ENCODE measurements at regions not wholly inside any gene's neighbourhood (a gene's known extent, or its start where the extent isn't known, plus 50 kb on each side); places are given as distances from the start of the nearest gene placed in this dataset.

- Histone ChIP-seq H3K36me3 (replicated peaks in 1 of 2; ENCODE audit: control insufficient read depth in 1 of 2, insufficient read depth in 2 of 2, low read length in 1 of 2) (no peaks in the 10 kb centered on the region), H3K9ac (no peak overlapping the region), H3K4me1 (ENCODE audit: control insufficient read depth in 1 of 2, insufficient read depth in 2 of 2, low read depth in 1 of 2, low read length in 1 of 2) (no peaks in the 10 kb centered on the region; a peak in 1 of 4 replicates), H3K9me3 (no peaks in the 10 kb centered on the region), H4K20me1 (ENCODE audit: insufficient read depth) (no peaks in the 10 kb centered on the region), H3K4me2 (no peak overlapping the region), H3K79me2 (ENCODE audit: insufficient read depth) (no peaks in the 10 kb centered on the region), H3F3A (replicated peaks; ENCODE audit: insufficient read depth) (no peaks in the 10 kb centered on the region), H3K4me3 (ENCODE audit: low read depth in 2 of 2, low read length in 1 of 2) (no peak overlapping the region), H2AFZ (ENCODE audit: low read depth) (no peak overlapping the region), H3K9me2 (no peaks in the 10 kb centered on the region), H3K27ac (ENCODE audit: low read depth in 2 of 2, low read length in 1 of 2) (no peak overlapping the region), H3K27me3 (ENCODE audit: insufficient read depth) (no peaks in the 10 kb centered on the region)
- WGBS (ENCODE audit: low lambda C conversion rate): 24% methylated on average over 3 of the region's 3 CpGs
- CTCF ChIA-PET: no interaction called here
- TF ChIP-seq NRF1 (IDR thresholded peaks at IDR 0.05; ENCODE audit: low read depth, low read length) (no peak), CTCF (IDR thresholded peaks at IDR 0.05) (no peak), TCF12 (IDR thresholded peaks at IDR 0.05) (peak; percentile 27; the same call in 1 of the 2 replicates), POLR2AphosphoS5 (IDR thresholded peaks at IDR 0.05; ENCODE audit: low read depth, low read length) (no peak), MEF2A (IDR thresholded peaks at IDR 0.05; ENCODE audit: borderline replicate concordance, low read depth) (no peak)
- POLR2A ChIA-PET: no interaction called here
- no peak for DNase-seq
Measured at GRCh38 chrX:39527025-39527424, 570.7 kb downstream of the BCOR start.

- no peak for DNase-seq
- Histone ChIP-seq H3K4me1 (ENCODE audit: control insufficient read depth in 1 of 2, insufficient read depth in 2 of 2, low read depth in 1 of 2, low read length in 1 of 2) (no peaks in the 10 kb centered on the region; a peak in 1 of 4 replicates), H3K27me3 (ENCODE audit: insufficient read depth) (peaks cover 4% of the 10 kb centered on the region; the same call in 1 of the 2 replicates), H3K79me2 (ENCODE audit: insufficient read depth) (no peaks in the 10 kb centered on the region), H3K9me2 (no peaks in the 10 kb centered on the region), H3K36me3 (replicated peaks in 1 of 2; ENCODE audit: control insufficient read depth in 1 of 2, insufficient read depth in 2 of 2, low read length in 1 of 2) (no peaks in the 10 kb centered on the region), H3F3A (replicated peaks; ENCODE audit: insufficient read depth) (no peaks in the 10 kb centered on the region), H4K20me1 (ENCODE audit: insufficient read depth) (no peaks in the 10 kb centered on the region), H3K9me3 (no peaks in the 10 kb centered on the region), H3K27ac (ENCODE audit: low read depth in 2 of 2, low read length in 1 of 2) (no peak overlapping the region), H3K4me3 (ENCODE audit: low read depth in 2 of 2, low read length in 1 of 2) (no peak overlapping the region), H3K9ac (no peak overlapping the region), H2AFZ (ENCODE audit: low read depth) (no peak overlapping the region), H3K4me2 (no peak overlapping the region)
- TF ChIP-seq USF2 (IDR thresholded peaks at IDR 0.05; ENCODE audit: borderline replicate concordance, low read depth, low read length): no peak
- no peak for TF ChIP-seq RFX5 (IDR thresholded peaks at IDR 0.05; ENCODE audit: low read length)
- TF ChIP-seq TAF1 (IDR thresholded peaks at IDR 0.05; ENCODE audit: borderline replicate concordance, low read depth, low read length): no peak
- TF ChIP-seq SMC3 (IDR thresholded peaks at IDR 0.05; ENCODE audit: low read depth, low read length): no peak
- POLR2A ChIA-PET: no interaction called here
- 23% methylated on average over 9 of the region's 9 CpGs for WGBS (ENCODE audit: low lambda C conversion rate)
- CTCF ChIA-PET: no interaction called here
Measured at GRCh38 chrX:39528161-39528916, 569.4 kb downstream of the BCOR start.
